DMS 273 (cell line): ENCODE measurements at regions not wholly inside any gene's neighbourhood (a gene's known extent, or its start where the extent isn't known, plus 50 kb on each side); places are given as distances from the start of the nearest gene placed in this dataset.
A peak's percentile ranks its signal among the peaks of the same experiment; 100 is the strongest.
"Not testable (repeated sequence)": the region's sequence is repeated elsewhere in the genome, so short reads cannot be mapped to it uniquely, and the experiment has no call there.

Experiments
- DNase-seq: peaks from one replicate; lab custom pipeline; 2025; ENCODE audit not compliant: unreplicated experiment; lab: John Stamatoyannopoulos, UW

DNA sequence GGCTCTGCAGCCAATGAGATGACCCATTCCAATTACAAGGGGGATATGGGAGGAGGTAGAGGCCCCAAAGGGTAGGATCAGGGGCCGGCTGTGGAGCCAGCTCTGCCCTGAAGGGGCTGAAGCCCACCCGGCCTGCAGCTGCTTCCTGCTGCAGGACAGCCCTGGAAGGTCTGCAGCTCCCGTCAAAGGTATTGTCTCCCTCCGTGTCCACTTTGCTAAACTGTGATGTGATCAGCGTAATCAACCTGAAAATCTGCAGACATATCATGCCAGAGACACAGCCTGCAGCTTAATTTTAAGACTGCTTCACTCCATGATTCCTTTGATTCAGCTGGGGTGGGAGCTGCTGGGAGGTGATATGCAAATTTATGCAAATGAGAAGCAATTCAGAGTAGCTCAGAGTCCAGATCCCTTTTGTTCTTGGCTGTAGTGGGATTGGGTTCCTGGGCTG lies 90.7 kb downstream of the GADD45G start:
- no peak for DNase-seq

DNA sequence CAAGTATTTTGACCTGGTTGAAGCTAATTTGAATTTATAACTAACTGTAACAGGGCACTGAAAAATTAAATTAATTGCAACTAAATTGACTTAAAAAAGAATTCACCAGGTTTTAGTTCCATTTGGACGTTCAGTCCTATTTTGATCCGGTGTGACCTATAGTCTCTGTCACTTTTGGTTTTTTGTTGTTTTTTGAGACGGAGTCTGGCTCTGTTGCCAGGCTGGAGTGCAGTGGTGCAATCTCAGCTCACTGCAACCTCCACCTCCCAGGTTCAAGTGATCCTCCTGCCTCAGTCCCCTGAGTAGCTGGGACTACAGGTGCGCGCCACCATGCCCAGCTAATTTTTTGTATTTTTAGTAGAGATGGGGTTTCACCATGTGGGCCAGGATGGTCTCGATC lies 91.2 kb downstream of the GADD45G start:
- DNase-seq = not testable (repeated sequence)

- DNase-seq = no peak
Observed at GRCh38 chr9:89696780-89697179, 92.0 kb downstream of the GADD45G start.

GRCh38 chr9:89697553-89697952 lies 92.7 kb downstream of the GADD45G start:
- no peak for DNase-seq

DNA sequence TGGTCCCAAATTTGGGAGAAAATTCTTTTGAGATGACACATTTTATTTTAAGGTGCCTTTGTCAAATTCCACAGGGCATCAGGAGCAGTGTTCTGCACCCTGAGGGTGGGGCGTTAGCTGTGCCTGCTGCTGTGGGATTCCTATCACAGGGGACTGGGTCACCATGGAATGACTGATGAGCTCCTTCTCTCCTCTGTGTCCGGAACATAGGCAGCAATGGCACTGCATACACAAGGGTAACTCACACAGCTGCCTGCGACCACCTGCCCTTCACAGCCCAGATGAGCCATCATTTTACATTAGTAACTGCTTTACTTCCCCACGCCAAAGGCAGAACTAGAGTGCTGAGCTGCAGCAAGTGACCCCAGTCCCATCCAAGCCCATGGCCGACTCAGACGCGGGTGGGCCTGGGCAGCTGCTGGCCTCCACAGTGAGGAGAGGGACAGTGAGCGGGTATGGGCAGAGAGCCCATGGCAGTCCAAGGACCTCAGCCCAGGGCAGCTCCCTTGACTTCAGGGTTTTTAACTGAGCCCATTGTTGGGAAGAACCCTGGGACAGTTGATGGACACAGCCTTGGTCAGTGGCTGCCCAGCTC lies 93.7 kb downstream of the GADD45G start:
- no peak for DNase-seq

DNA sequence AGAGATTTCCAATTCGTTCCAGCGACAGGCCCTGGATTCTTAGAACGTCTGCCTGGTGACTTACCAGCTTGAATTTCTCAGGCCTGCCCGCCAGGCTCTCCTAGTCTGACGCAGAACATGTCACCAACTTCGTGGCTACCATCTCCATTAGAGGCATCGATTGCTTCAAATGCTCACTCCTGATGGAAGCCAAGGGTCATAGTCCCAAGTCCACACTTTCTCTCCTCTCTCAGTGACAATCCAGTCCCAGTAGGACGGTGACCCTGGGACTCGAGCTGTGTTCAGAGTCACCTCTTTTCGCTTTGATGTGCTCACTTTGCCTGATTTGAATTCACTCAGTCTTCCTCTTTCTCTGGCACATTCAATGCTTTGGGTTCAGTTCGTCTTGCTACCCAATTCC lies 94.8 kb downstream of the GADD45G start:
- DNase-seq = no peak

- DNase-seq = no peak
Observed at GRCh38 chr9:89701221-89701798, 96.5 kb downstream of the GADD45G start.

DNA sequence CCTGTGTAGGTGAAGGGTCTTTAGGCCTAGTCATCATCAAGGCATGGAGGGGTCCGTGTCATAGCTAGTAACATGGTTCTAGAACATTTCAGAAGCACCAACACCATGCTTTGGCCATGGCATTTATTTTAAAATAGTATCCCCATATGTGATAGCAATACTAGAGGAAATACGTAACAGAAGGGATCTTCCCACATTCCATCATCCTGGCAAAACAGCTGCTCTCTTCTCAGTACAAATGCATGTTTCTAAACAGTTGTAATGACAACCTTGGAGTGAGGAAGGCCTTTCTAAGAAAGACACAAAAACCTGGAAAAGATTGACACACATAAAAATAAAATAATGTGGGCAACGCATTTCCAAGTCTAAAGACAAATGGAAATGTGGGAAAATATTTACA lies 97.6 kb downstream of the GADD45G start:
- no peak for DNase-seq

GRCh38 chr9:89705651-89706050 lies 100.8 kb downstream of the GADD45G start:
- no peak for DNase-seq

- DNase-seq = no peak
Observed at GRCh38 chr9:89706086-89706485, 101.3 kb downstream of the GADD45G start.

DNA sequence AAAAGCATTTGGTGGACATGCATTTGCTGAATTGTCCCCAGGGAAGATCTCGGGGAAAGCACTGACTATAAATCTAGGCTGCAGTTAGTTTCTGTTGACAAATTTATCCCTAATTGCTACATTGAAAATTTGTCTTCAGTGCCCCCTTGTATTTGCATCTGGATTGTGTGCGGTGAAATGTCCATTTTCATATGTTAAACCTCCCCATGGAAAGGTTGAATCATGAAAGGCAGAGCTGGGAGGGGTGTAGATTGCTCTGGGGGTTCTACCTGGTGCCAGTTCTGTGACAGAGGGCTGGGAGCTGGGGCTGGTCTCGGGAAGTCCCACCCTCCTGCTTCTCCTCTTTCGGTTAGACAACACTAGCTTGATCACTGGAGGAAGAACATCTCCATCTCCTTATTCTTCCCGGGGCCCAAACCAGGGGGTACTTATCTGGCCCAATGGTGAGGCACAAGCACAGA lies 101.9 kb downstream of the GADD45G start:
- no peak for DNase-seq

- no peak for DNase-seq
Observed at GRCh38 chr9:89710697-89711096, 105.9 kb downstream of the GADD45G start.

- DNase-seq = no peak
Observed at GRCh38 chr9:89711866-89712265, 107.1 kb downstream of the GADD45G start.

DNA sequence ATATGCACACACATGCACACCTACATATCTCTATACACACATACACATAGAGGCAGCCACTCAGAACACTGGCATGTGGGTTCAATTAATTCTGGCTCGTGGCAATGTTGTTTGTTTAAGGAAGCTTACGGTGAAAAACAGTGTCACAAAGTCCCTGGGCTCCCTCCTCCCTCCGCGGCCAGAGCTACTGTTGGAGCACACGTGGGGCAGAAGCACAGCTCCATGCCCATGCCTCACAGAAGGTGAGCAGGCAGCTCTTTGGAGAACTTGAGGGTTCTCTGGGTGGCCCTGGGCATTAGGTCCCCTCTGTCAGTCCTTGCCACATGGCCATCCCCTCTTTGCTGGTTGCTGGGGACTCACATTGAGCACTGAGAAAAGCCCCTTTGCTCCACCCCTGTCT lies 107.5 kb downstream of the GADD45G start:
- DNase-seq = no peak

GRCh38 chr9:89714321-89714720 lies 109.5 kb downstream of the GADD45G start:
- DNase-seq = peak; percentile 18

- no peak for DNase-seq
Observed at GRCh38 chr9:89715318-89715858, 110.6 kb downstream of the GADD45G start.

DNA sequence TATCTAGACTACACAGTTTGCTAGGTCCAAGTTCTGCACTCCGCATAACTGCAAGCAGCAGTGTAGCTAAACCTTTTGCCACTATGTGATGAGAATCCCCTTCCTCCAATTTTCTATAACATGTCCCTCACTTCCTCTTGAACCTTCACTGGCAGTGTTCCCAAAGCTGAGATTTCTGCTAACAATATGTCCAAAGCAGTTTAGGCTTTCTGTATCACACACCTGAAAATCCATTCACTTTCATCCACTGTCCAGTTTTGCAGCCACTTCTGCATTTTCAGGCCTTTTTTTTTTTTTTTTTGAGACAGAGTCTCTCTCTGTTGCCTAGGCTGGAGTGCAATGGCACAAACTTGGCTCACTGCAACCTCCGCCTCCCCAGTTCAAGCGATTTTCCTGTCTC lies 111.1 kb downstream of the GADD45G start:
- DNase-seq = no peak

GRCh38 chr9:89716559-89716958 lies 111.7 kb downstream of the GADD45G start:
- DNase-seq = no peak

DNA sequence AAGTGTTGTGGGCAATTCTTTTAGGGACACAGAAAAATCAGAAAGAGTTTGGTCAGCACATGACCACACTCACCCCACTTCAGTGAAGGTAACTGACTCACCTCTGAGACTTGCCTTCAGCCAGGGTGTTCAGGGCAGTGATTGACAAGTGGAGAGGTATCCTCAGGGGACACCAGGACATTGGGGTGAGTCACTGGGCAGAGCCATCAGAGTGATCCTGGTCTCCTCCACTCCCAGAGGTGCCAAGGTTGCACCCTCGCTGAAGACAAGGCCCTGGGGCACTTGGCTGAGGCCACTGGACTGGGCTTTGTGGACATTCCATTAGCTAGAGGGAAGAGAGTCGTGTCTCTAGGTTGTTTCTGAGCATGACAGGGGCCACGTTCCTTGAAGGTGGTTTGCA lies 113.4 kb downstream of the GADD45G start:
- no peak for DNase-seq

DNA sequence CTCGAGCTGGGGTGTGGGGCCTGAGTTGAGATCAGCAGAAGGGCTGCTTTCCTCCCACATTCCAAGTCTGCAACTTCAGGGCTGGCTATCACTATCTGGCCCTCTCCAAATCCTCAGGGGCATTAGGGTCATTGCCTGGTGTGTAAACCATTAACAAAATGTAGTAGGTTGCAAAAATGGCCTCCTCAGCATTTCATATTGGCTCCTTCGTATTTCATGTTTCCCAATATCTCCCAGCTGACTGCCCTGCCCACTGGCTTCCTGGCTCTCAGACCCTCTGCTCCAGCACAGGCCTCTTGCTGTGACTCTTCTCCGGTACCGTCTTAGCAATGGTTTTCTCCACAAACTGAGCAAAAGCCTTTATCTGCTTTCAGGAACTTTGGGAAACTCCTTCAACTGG lies 113.8 kb downstream of the GADD45G start:
- no peak for DNase-seq

- no peak for DNase-seq
Observed at GRCh38 chr9:89719202-89719601, 114.4 kb downstream of the GADD45G start.

- DNase-seq = no peak
Observed at GRCh38 chr9:89720696-89721175, 115.9 kb downstream of the GADD45G start.
